DMS53 (cell line): ENCODE measurements at regions not wholly inside any gene's neighbourhood (a gene's known extent, or its start where the extent isn't known, plus 50 kb on each side); places are given as distances from the start of the nearest gene placed in this dataset.

Experiments
- DNase-seq: peaks from one replicate; lab custom pipeline; 2025; lab: John Stamatoyannopoulos, UW

GRCh38 chr3:117842086-117842485 lies 1132.5 kb downstream of the TUSC7 start:
- peak; percentile 3 for DNase-seq

GRCh38 chr3:117843356-117843755 lies 1133.8 kb downstream of the TUSC7 start:
- no peak for DNase-seq

DNA sequence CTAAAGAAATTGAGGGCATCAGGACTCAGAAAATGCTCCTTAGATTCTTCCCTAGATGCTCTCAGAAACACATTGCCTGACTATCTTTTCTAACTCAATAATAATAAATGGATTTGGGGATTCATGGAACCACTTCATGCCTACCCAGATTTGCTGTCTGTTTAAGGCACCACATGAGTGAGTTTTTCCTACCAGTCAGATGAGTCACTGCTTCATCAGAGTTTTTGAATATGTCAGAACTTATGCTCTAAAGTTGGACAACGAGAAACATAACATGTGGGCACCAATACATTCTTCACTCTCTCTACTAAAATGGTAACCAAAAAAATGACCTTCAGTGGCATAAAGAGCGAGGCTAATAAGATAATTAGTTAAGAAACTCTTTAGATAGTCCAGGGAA lies 1135.1 kb downstream of the TUSC7 start:
- no peak for DNase-seq

GRCh38 chr3:117846238-117846637 lies 1136.7 kb downstream of the TUSC7 start:
- DNase-seq, result no peak

- no peak for DNase-seq
Measured at GRCh38 chr3:117848606-117849005, 1139.0 kb downstream of the TUSC7 start.

DNA sequence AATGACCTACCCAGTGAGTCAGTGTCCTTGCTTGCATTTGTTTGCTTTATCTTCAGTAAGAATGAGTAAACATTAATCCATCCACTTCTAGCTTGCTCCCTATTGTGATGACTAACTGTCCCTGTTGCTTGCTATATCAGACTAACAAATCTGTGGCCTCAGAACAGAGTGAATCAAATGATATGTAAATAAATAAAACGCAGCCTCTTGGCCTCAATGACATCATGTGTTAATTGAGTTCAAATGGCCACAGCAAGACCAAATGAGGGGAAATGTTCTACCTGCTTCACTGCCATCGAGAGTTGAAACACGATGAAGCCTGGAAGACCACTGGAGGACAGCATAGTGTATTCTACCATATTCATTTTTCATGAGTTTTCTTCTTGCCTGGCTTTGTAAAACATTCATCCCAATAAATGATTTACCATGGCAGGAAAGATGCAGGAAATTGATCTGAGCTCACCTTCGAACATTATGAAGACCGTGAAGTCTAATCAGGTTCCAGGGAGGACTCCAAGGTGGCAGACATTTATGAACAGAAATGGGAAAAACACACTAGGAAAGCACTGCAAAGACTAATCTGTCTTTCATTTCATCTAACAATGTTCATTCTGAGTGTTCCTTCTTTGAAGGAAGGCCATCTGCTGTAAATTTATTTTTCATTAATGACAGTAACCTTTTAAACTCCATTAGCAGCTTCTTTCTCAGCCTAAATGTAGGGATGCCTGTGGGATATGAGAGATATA lies 1144.5 kb downstream of the TUSC7 start:
- DNase-seq, result peak; percentile 94

DNA sequence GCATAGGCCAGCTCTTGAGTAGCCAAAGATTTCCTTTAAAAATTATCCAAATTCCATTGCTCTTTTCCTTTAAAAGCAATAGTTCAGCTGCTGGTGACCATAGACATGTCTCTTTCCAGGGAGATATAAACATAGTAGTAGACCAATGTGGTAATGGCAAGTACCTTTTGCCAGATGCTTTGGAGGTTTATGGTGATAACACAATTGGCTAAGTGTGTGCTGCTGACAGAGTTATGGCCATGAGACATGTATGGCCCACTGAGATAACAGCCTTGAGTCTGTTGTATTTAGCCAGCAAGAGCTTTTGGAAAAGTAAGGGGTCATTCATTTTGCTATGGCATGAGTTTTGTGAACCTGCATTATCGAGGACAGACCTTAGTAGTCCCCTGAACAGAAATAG lies 1146.8 kb downstream of the TUSC7 start:
- no peak for DNase-seq

DNA sequence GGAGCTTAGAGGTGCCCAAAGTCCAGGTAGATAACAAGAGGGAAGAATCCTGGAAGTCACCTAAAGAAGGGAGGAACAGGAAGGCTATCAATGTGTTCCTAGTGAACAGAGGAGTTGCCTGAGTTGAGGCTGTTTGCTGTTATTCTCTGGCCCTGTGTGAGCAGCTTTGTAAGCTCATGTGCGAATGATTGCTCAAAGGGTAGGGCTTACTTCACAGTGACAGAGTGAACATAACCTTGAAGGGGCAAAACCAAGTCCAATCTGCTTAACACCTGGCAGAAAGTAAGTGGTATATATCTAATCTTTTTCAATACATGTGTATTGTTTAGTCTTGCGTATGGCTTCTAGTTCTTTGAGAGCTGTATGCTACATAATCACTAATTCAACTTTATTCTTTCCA lies 1153.6 kb downstream of the TUSC7 start:
- DNase-seq, result no peak

DNA sequence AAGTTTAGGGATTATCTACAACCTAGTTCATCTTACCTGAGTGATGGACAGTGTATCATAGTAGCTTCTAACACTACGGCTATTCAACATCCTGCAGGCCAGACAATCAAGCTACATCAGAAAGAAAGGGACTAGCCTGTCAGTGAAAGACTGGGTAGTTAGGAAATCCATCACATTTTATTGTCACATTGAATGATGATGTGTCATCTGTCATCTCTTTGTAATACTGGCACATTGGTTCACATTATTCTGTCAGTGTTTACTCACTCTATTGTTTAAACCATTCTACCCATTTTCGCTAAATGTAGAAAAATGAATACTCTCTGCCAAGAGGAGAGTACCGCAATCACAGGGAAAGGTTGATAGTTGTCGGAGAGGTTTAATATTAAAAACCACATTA lies 1155.8 kb downstream of the TUSC7 start:
- peak; percentile 2 for DNase-seq

DNA sequence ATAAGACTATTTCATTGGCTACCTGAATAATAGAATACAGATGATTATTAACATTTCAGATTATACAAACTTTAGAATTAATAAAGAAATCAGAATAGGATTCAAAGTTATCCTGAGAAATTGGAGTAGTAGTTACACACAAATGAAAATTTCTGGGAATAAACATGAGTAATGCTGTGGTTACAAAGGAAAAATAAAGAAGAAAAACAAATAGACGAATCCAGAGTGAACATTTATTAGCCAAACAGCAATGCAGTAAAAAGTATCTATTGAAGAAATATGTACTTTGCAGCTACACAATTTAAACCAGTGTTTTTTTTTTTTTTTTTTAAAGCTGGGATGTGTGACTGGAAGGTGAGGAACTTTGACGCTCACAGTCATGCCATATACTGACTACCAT lies 1159.2 kb downstream of the TUSC7 start:
- no peak for DNase-seq

GRCh38 chr3:117871934-117872333 lies 1162.4 kb downstream of the TUSC7 start:
- no peak for DNase-seq

DNA sequence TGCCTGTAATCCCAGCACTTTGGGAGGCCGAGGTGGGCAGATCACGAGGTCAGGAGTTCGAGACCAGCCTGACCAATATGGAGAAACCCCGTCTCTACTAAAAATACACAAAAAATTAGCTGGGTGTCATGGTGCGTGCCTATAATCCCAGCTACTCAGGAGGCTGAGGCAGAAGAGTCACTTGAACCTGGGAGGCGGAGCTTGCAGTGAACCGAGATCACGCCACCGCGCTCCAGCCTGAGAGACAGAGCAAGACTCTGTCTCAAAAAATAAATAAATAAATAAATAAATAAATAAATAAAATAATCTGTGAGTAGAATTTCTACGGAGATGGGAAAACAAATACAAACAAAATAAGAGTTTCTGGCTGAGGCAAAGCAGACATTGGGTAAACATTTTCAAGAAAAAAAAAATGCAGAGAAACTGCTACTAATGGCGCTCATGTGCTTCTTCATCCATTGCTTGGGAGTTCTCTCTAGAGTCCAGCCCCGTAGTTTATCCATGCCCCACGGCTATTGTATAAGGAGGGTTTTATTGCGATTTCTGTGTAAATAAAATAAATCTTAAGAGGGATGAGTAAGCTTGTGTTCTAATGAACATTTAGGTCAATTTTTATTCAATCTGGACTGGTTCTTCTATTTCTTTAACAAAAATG lies 1161.9 kb downstream of the IGSF11 start:
- peak; percentile 16 for DNase-seq

GRCh38 chr3:117873249-117873600 lies 1161.4 kb downstream of the IGSF11 start:
- DNase-seq, result peak; percentile 16

- no peak for DNase-seq
Measured at GRCh38 chr3:117874028-117874690, 1160.5 kb downstream of the IGSF11 start.

- DNase-seq, result no peak
Measured at GRCh38 chr3:117874904-117875874, 1159.5 kb downstream of the IGSF11 start.

GRCh38 chr3:117875887-117876286 lies 1158.8 kb downstream of the IGSF11 start:
- no peak for DNase-seq

DNA sequence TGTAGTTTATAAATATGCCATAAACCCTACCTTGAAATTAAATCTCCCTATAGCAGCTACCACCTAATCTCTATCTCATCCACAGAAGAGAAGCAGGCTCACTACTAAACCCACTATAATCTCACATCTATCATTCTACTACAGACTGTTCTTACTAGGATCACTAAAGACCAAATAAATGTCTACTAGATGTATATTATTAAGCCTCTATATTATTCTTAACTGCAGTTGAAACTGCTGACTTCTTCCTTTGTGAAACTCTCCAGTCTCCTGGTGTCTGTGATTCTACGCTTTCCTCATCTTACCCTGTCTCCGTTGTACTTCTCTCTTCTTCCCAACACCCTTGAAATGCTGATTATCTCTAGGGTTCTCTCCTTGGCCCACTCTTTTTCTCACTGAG lies 1154.0 kb downstream of the IGSF11 start:
- DNase-seq, result no peak

DNA sequence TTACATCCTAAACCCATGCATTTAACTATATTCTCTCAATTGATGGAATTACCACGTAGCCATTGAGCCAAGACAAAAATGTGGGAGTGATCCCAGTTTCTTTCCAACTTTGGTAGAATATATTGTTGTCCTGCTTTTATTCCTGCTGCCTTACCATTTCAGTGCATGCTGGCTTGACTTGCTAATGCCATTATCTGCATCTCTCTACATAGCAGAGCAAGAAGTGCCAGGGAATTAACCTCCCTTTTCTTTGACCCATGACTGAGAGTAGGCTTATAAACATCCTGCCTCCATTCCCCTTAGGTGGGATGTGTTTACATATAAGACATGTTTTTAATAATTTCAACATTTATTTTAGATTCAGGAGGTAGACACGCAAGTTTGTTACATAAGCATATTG lies 1153.4 kb downstream of the IGSF11 start:
- no peak for DNase-seq

- peak; percentile 2 for DNase-seq
Measured at GRCh38 chr3:117885011-117885441, 1149.6 kb downstream of the IGSF11 start.

- DNase-seq, result no peak
Measured at GRCh38 chr3:117886147-117886546, 1148.5 kb downstream of the IGSF11 start.

GRCh38 chr3:117887031-117887430 lies 1147.6 kb downstream of the IGSF11 start:
- no peak for DNase-seq

DNA sequence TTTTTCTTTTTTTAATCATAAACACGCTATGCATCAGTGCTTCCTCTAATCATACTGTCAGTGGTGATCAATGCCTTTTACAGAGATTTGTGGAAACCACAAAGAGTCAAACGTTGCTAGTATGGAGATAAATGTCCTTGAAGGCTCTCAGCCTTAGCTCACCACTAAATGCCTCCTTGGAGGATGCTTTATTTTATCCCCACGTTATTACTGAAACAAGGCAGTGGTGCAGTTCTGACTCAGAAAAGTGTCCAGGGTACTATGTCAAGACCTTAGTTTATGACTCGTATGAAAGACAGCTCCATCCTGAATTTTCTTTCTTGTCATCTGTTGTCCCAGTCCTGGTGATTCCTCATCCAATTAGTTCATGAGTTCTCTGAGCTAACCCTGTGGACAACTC lies 1146.7 kb downstream of the IGSF11 start:
- DNase-seq, result no peak
